ENCODE measurements at regions not wholly inside any gene's neighbourhood (a gene's known extent, or its start where the extent isn't known, plus 50 kb on each side); places are given as distances from the start of the nearest gene placed in this dataset.

GRCh38 chr6:98547151-98547550 lies 287.2 kb upstream of the POU3F2 start:
- POLR2A ChIA-PET: no interaction called here
- DNase-seq (no peak), ATAC-seq (no peak)
- CTCF ChIA-PET: no interaction called here
- H3K4me1 Mint-ChIP-seq (ENCODE audit: low read depth): no peaks in the 10 kb centered on the region
- H3K36me3 Mint-ChIP-seq (ENCODE audit: low read depth): no peaks in the 10 kb centered on the region
- no peak overlapping the region for H3K27ac Mint-ChIP-seq
- H3K27me3 Mint-ChIP-seq (ENCODE audit: low read depth): no peaks in the 10 kb centered on the region
- H3K9me3 Mint-ChIP-seq (ENCODE audit: insufficient read depth): no peaks in the 10 kb centered on the region
- no peak overlapping the region for H3K4me3 Mint-ChIP-seq

DNA sequence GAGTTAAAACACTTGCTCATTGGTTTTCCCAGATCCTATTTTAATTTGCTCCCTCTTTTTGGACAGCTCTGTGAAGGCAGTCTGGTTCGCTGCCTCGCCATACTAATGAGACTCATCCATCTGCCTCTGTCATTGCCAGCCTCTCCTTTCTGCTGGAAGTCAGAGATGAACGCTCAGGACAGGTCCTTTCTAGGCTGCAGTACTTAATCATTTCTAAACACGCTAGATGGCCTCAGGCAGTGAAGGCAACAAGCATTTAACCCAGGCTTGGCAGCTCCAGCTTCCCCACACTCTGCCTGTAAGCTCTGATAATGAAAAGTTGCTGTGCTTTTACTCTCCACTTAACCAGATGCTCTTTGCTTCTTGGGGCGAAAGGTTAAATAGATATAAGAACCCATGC lies 286.7 kb upstream of the POU3F2 start:
- CTCF ChIA-PET: no interaction called here
- ATAC-seq (no peak), DNase-seq (no peak)
- H3K27ac Mint-ChIP-seq: no peak overlapping the region
- no peaks in the 10 kb centered on the region for H3K9me3 Mint-ChIP-seq (ENCODE audit: insufficient read depth)
- H3K27me3 Mint-ChIP-seq (ENCODE audit: low read depth): no peaks in the 10 kb centered on the region
- no peaks in the 10 kb centered on the region for H3K4me1 Mint-ChIP-seq (ENCODE audit: low read depth)
- no peak overlapping the region for H3K4me3 Mint-ChIP-seq
- H3K36me3 Mint-ChIP-seq (ENCODE audit: low read depth): no peaks in the 10 kb centered on the region
- POLR2A ChIA-PET: no interaction called here

DNA sequence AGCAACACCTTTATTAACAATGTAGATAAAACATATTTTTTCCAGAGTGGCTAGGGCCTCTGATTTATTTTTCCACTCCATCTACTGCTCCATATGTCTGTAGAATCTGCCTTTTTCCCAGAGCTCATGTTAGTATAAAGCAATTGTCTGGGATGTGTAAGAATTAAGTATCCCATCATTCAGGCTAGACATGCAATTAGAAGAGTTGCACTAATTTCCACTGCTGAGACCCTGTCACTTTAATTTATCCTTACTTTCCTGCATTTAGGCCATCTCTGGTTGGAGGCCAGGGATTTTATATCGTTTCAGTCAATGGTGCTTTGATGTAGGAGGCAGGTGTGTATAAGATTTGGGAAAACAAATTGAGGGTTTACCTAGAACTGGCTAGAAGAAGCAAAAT lies 286.1 kb upstream of the POU3F2 start:
- H3K27ac Mint-ChIP-seq: no peak overlapping the region
- POLR2A ChIA-PET: no interaction called here
- ATAC-seq (no peak), DNase-seq (no peak)
- H3K36me3 Mint-ChIP-seq (ENCODE audit: low read depth): no peaks in the 10 kb centered on the region
- no peaks in the 10 kb centered on the region for H3K4me1 Mint-ChIP-seq (ENCODE audit: low read depth)
- no peaks in the 10 kb centered on the region for H3K27me3 Mint-ChIP-seq (ENCODE audit: low read depth)
- no peak overlapping the region for H3K4me3 Mint-ChIP-seq
- no peaks in the 10 kb centered on the region for H3K9me3 Mint-ChIP-seq (ENCODE audit: insufficient read depth)
- CTCF ChIA-PET: no interaction called here

DNA sequence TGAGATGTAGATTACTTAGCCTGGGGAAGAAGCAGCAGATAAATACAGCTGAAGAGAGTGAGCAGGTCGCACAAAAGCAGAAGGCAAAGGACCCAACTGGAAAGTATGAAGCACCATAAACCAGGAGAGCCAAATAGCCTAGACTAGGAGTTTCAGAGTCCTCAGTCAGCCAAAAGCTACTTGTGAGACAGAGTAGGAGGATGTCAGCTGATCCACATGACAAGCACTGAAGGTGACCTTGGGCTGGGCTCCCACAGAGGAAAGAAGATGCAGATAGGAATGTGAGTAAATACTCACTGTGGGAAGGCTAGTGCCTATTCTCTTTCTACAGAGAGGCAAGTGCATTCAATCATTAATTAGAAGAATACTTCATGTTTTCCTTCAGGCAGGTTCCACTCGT lies 274.0 kb upstream of the POU3F2 start:
- no peaks in the 10 kb centered on the region for H3K4me1 Mint-ChIP-seq (ENCODE audit: low read depth)
- ATAC-seq: no peak
- no peak overlapping the region for H3K27ac Mint-ChIP-seq
- H3K36me3 Mint-ChIP-seq (ENCODE audit: low read depth): no peaks in the 10 kb centered on the region
- no peak for DNase-seq
- peaks cover 2% of the 10 kb centered on the region for H3K27me3 Mint-ChIP-seq (ENCODE audit: low read depth)
- POLR2A ChIA-PET: no interaction called here
- no peak overlapping the region for H3K4me3 Mint-ChIP-seq
- CTCF ChIA-PET: no interaction called here
- no peaks in the 10 kb centered on the region for H3K9me3 Mint-ChIP-seq (ENCODE audit: insufficient read depth)

DNA sequence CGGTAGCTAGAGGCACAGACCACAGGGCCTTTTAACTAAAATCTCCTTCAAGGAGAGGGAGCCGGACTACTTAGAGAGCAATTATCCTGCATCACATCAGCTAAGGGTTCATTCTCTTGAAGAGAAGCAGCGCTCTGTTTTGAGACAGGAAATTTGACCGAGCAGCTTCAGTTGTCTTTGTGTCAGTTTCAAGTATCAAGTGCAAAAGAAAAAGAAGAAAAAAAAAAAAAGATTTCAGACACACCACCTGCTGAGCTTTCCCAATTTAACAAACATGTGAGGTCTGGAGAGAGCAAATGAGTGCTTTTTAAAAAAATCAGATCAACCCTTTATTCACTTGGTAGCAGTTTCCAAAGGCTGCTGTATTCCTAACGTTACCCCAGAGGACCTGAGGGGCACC lies 273.5 kb upstream of the POU3F2 start:
- no peak for DNase-seq
- POLR2A ChIA-PET: no interaction called here
- H3K4me1 Mint-ChIP-seq (ENCODE audit: low read depth): no peaks in the 10 kb centered on the region
- H3K36me3 Mint-ChIP-seq (ENCODE audit: low read depth): no peaks in the 10 kb centered on the region
- ATAC-seq: no peak
- CTCF ChIA-PET: no interaction called here
- no peak overlapping the region for H3K4me3 Mint-ChIP-seq
- H3K27ac Mint-ChIP-seq: no peak overlapping the region
- H3K9me3 Mint-ChIP-seq (ENCODE audit: insufficient read depth): no peaks in the 10 kb centered on the region
- peaks cover 2% of the 10 kb centered on the region for H3K27me3 Mint-ChIP-seq (ENCODE audit: low read depth)

- POLR2A ChIA-PET: no interaction called here
- H3K36me3 Mint-ChIP-seq (ENCODE audit: low read depth): no peaks in the 10 kb centered on the region
- no peaks in the 10 kb centered on the region for H3K9me3 Mint-ChIP-seq (ENCODE audit: insufficient read depth)
- H3K27ac Mint-ChIP-seq: no peak overlapping the region
- CTCF ChIA-PET: no interaction called here
- H3K4me1 Mint-ChIP-seq (ENCODE audit: low read depth): no peaks in the 10 kb centered on the region
- no peak overlapping the region for H3K4me3 Mint-ChIP-seq
- no peaks in the 10 kb centered on the region for H3K27me3 Mint-ChIP-seq (ENCODE audit: low read depth)
- no peak for DNase-seq
- no peak for ATAC-seq
These were observed 268.2 kb upstream of the POU3F2 start for GRCh38 chr6:98566126-98566525.

DNA sequence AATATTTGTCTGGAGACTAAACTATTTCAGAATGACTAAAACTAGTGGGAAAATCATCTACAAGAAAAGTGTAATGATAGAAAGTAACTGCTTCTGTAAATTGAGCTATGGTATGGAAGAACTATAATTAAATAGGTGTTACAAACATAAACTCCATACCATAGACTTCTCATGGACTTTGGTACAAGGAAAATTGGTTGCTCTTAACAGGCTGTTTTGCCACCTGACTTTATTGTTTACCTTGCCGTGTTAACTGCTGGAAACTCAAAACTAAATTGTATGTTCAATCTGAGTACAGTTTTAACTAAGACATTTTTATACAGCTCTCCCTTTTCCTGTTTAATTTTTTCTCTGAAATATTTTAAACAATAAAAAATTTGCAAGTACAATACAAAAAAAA lies 261.8 kb upstream of the POU3F2 start:
- no peak overlapping the region for H3K27ac Mint-ChIP-seq
- no peaks in the 10 kb centered on the region for H3K9me3 Mint-ChIP-seq (ENCODE audit: insufficient read depth)
- ATAC-seq (no peak), DNase-seq (no peak)
- no peaks in the 10 kb centered on the region for H3K4me1 Mint-ChIP-seq (ENCODE audit: low read depth)
- H3K27me3 Mint-ChIP-seq (ENCODE audit: low read depth): no peaks in the 10 kb centered on the region
- no peak overlapping the region for H3K4me3 Mint-ChIP-seq
- ChIA-PET CTCF (no interaction called here), POLR2A (no interaction called here)
- H3K36me3 Mint-ChIP-seq (ENCODE audit: low read depth): no peaks in the 10 kb centered on the region

- Mint-ChIP-seq H3K27ac (no peak overlapping the region), H3K4me3 (no peak overlapping the region), H3K9me3 (ENCODE audit: insufficient read depth) (no peaks in the 10 kb centered on the region), H3K36me3 (ENCODE audit: low read depth) (no peaks in the 10 kb centered on the region), H3K4me1 (ENCODE audit: low read depth) (no peaks in the 10 kb centered on the region), H3K27me3 (ENCODE audit: low read depth) (no peaks in the 10 kb centered on the region)
- ATAC-seq (no peak), DNase-seq (no peak)
- ChIA-PET POLR2A (no interaction called here), CTCF (no interaction called here)
These were observed 259.4 kb upstream of the POU3F2 start for GRCh38 chr6:98574984-98575383.

- H3K4me1 Mint-ChIP-seq (ENCODE audit: low read depth): no peaks in the 10 kb centered on the region
- H3K36me3 Mint-ChIP-seq (ENCODE audit: low read depth): no peaks in the 10 kb centered on the region
- no peak overlapping the region for H3K27ac Mint-ChIP-seq
- no peak for ATAC-seq
- H3K9me3 Mint-ChIP-seq (ENCODE audit: insufficient read depth): no peaks in the 10 kb centered on the region
- ChIA-PET CTCF (no interaction called here), POLR2A (no interaction called here)
- H3K4me3 Mint-ChIP-seq: no peak overlapping the region
- no peaks in the 10 kb centered on the region for H3K27me3 Mint-ChIP-seq (ENCODE audit: low read depth)
- DNase-seq: no peak
These were observed 257.6 kb upstream of the POU3F2 start for GRCh38 chr6:98576791-98577190.

GRCh38 chr6:98578016-98578415 lies 256.4 kb upstream of the POU3F2 start:
- H3K4me1 Mint-ChIP-seq (ENCODE audit: low read depth): no peaks in the 10 kb centered on the region
- DNase-seq (no peak), ATAC-seq (no peak)
- no peaks in the 10 kb centered on the region for H3K9me3 Mint-ChIP-seq (ENCODE audit: insufficient read depth)
- no peaks in the 10 kb centered on the region for H3K36me3 Mint-ChIP-seq (ENCODE audit: low read depth)
- no peak overlapping the region for H3K27ac Mint-ChIP-seq
- H3K4me3 Mint-ChIP-seq: no peak overlapping the region
- CTCF ChIA-PET: no interaction called here
- POLR2A ChIA-PET: no interaction called here
- no peaks in the 10 kb centered on the region for H3K27me3 Mint-ChIP-seq (ENCODE audit: low read depth)

DNA sequence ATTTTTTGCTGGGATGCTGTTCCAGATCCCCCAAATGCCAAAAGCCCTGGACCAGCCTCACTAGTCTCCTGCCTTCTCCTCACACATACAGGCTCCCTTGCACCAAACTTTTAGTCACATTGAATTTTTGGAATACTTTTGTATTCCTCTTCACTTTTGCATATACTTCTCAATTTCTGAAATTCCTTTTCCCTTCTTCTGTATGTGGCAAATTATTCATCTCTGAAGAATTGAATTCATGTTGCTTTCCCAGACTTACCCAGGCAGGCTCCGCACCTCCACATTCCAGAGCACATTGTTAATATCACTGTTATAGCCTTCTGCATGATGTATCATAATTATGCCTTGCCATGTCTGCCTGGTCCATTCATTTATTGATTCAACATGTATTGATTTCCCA lies 255.3 kb upstream of the POU3F2 start:
- Mint-ChIP-seq H3K9me3 (ENCODE audit: insufficient read depth) (no peaks in the 10 kb centered on the region), H3K27me3 (ENCODE audit: low read depth) (no peaks in the 10 kb centered on the region), H3K27ac (no peak overlapping the region), H3K36me3 (ENCODE audit: low read depth) (no peaks in the 10 kb centered on the region), H3K4me3 (no peak overlapping the region), H3K4me1 (ENCODE audit: low read depth) (no peaks in the 10 kb centered on the region)
- ATAC-seq (no peak), DNase-seq (no peak)
- POLR2A ChIA-PET: no interaction called here
- CTCF ChIA-PET: no interaction called here

DNA sequence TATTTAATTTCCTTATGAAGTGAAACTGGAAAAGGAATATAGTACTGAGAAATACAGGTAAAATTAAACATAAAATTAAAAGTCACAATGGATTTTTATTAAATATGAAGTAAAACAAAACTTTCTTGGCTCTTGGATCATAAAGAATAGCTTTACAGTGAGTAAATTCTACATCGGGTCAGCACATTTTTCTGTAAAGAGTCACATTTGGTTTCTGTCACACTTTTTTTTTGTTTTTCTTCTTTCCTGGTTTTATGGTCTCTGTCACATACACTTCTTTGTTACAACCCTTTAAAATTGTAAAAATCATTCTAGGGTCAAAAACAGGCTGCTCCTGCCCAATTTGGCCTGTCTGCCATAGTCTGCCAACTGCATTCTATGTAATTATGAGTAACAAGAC lies 254.4 kb upstream of the POU3F2 start:
- DNase-seq (no peak), ATAC-seq (no peak)
- ChIA-PET POLR2A (no interaction called here), CTCF (no interaction called here)
- Mint-ChIP-seq H3K27ac (no peak overlapping the region), H3K27me3 (ENCODE audit: low read depth) (no peaks in the 10 kb centered on the region), H3K4me1 (ENCODE audit: low read depth) (no peaks in the 10 kb centered on the region), H3K36me3 (ENCODE audit: low read depth) (no peaks in the 10 kb centered on the region), H3K4me3 (no peak overlapping the region), H3K9me3 (ENCODE audit: insufficient read depth) (no peaks in the 10 kb centered on the region)

DNA sequence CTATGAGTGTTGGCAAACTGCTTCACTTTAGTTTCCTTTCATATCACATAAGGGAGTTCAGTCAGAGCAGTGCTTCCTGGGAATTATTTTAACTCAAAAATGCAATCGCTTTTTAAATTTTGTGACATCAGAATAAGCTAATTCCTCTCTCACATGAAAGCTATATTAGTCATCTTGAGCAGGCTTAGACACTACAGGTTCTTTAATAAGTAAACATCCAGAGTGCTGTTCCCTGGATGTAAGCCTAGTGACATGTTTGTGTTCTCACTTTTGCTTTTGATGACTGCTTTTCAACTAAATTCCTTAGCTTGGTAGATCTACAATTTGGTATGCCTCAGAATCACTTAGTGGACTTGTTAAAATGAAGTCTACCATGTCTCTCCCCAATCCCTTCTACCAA lies 252.7 kb upstream of the POU3F2 start:
- H3K9me3 Mint-ChIP-seq (ENCODE audit: insufficient read depth): no peaks in the 10 kb centered on the region
- ChIA-PET CTCF (no interaction called here), POLR2A (no interaction called here)
- H3K4me1 Mint-ChIP-seq (ENCODE audit: low read depth): no peaks in the 10 kb centered on the region
- H3K4me3 Mint-ChIP-seq: no peak overlapping the region
- H3K36me3 Mint-ChIP-seq (ENCODE audit: low read depth): no peaks in the 10 kb centered on the region
- ATAC-seq (no peak), DNase-seq (no peak)
- H3K27me3 Mint-ChIP-seq (ENCODE audit: low read depth): no peaks in the 10 kb centered on the region
- no peak overlapping the region for H3K27ac Mint-ChIP-seq

DNA sequence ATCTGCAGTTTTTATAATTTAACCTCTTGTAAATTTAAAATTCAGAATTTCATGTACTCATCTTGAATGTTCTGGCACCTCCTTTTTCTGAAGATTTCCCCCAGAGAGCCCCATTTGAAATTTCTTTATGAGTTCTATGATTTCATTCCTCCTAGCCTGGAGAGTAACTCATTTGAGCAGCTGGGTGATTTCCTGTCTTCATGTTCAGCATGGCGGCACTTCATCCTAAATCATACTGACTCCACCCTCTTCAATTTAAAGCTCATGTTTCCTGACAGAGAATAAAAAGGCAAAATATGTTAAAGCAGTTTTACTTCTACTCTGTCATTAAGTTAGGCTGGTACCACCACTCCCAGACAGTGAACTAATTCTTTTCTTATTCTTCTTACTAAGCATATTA lies 250.9 kb upstream of the POU3F2 start:
- H3K27ac Mint-ChIP-seq: no peak overlapping the region
- H3K4me1 Mint-ChIP-seq (ENCODE audit: low read depth): no peaks in the 10 kb centered on the region
- H3K36me3 Mint-ChIP-seq (ENCODE audit: low read depth): no peaks in the 10 kb centered on the region
- H3K27me3 Mint-ChIP-seq (ENCODE audit: low read depth): no peaks in the 10 kb centered on the region
- no peaks in the 10 kb centered on the region for H3K9me3 Mint-ChIP-seq (ENCODE audit: insufficient read depth)
- POLR2A ChIA-PET: no interaction called here
- no peak overlapping the region for H3K4me3 Mint-ChIP-seq
- DNase-seq (no peak), ATAC-seq (no peak)
- CTCF ChIA-PET: no interaction called here
